GM21526 (cell line): ENCODE measurements at regions not wholly inside any gene's neighbourhood (a gene's known extent, or its start where the extent isn't known, plus 50 kb on each side); places are given as distances from the start of the nearest gene placed in this dataset.
"Not testable (repeated sequence)": the region's sequence is repeated elsewhere in the genome, so short reads cannot be mapped to it uniquely, and the experiment has no call there.

Source experiments
- ATAC-seq: cut with Tn5 transposase; IDR thresholded peaks from one replicate; pipeline ENCODE4 v1.9.1; 2021; ENCODE audit warnings: moderate library complexity; ENCODE audit not compliant: unreplicated experiment, low FRiP score

- not testable (repeated sequence) for ATAC-seq
Measured at GRCh38 chr13:50256536-50257321, 241.5 kb downstream of the KCNRG start.

DNA sequence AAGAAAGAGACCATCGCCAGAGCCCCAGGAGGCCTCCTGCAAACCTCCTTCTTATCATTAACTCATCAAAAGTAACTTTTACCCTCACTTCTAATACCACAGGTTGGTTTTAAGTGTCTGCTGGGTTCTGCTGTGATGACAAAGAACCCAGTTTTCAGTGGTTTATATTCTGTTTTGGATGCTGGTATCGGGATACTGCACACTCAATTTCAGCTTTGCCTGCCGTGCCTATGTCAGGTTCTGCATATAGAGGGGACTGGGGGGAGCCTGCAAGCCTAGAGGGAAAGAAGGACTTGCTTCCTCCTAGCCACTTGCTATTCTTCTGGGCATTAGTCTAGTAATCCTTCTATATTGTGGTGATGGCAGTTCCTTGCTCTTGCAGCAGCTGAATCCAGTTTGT is 242.4 kb downstream of the KCNRG start:
- no peak for ATAC-seq

- no peak for ATAC-seq
Measured at GRCh38 chr13:50261130-50261901, 246.1 kb downstream of the KCNRG start.

DNA sequence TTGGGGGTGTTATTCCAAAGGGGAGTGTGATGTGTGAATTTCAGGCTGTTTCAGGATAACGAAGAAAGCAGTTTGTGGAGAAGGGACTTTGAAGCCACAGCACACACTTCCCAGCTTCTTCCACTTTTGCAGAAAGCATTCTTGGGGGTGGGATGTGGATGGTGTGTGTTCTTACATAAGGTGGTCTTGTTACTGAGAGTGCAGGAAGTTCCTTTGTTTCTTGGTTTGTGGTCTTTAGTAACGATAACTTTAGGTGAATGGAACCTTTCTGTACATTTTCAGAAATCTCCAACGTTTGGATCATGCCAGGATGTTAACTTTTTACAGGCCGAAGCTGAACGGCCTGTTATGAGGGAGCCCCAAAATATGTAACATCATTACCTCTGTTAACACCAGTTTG is 251.8 kb downstream of the KCNRG start:
- ATAC-seq, result no peak

GRCh38 chr13:50267917-50268316 is 252.7 kb downstream of the KCNRG start:
- no peak for ATAC-seq

GRCh38 chr13:50268500-50268899 is 253.3 kb downstream of the KCNRG start:
- no peak for ATAC-seq

GRCh38 chr13:50274181-50274580 is 258.9 kb downstream of the KCNRG start:
- ATAC-seq, result no peak

- ATAC-seq, result no peak
Measured at GRCh38 chr13:50275392-50276063, 260.3 kb downstream of the KCNRG start.

DNA sequence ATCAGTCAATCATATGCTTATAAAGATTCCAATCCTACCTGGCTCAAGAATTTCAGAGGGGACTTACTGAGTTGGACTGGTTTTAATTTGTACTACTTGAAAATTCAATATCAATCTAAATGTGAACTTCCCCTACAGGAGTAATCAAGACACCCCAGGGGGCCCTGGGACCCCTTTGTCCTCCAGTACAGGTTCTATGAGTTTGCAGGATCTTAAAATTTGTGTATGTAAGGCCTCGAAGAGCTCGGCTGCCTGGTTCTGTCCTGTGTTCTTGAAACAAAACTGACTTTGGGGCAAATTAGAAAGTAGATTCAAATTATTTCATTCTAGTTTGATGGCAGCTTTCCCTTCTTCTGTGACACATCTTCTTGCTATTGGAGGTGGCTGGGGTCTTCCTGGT is 261.3 kb downstream of the KCNRG start:
- ATAC-seq, result no peak

GRCh38 chr13:50277127-50277526 is 261.9 kb downstream of the KCNRG start:
- no peak for ATAC-seq

GRCh38 chr13:50277906-50278305 is 262.7 kb downstream of the KCNRG start:
- ATAC-seq, result no peak

GRCh38 chr13:50280441-50280937 is 265.2 kb downstream of the KCNRG start:
- ATAC-seq, result no peak

- no peak for ATAC-seq
Measured at GRCh38 chr13:50282016-50282415, 266.8 kb downstream of the KCNRG start.

DNA sequence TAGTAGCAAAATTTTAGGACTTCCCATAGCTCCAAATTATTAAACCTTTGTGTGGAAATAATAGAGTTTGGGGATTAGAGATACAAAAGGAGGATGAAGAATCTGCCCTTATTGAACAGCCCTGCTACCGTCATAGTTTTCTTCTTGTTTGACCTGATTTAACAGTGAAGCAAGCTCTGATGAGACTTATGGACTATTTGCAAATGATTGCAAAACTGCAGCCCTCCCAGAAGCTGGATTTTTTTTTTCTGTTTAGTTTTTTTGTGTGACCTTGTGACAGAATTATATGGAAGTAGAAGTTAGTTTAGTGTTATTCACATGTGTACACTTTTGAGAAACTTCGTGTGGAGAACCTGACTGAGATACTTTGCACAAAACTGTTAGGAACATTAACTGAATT is 267.8 kb downstream of the KCNRG start:
- no peak for ATAC-seq

DNA sequence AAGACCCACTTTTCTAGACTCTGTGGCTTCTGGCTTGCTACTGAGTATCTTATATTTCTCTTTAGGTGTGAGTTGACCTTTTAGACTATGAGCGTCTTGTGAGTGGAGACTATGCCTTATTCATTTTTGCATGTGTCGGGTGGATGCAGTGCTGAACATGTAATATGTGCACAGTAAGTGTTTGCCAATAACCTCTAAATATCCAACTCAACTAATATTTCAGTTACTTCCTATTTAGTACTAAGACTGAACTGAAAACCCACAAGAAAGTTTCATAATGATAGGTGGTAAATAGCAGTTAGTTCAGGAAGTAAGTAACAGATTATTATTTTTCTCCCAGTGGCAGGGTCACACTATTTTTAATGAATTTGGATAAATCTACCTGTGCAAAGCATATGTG is 269.3 kb downstream of the KCNRG start:
- peak; percentile 79 for ATAC-seq

DNA sequence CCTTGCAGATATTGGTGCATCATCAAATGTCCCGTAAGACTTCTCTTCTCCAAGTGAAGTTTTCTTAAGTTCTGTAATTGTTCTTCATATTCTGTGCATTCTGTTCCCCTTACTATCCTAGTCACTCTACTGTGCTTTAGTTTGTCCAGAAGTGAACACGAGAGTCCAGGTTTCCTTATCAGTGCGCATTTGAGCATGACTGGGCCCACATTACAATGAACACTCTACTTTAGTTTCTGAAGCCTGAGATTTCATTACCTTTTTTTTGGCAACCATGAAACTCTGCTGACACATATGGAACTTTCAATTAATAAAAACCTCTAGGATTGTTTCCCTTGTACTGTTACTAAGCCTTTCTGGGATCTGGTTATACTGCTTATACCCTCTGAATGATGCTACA is 270.0 kb downstream of the KCNRG start:
- peak; percentile 52 for ATAC-seq

DNA sequence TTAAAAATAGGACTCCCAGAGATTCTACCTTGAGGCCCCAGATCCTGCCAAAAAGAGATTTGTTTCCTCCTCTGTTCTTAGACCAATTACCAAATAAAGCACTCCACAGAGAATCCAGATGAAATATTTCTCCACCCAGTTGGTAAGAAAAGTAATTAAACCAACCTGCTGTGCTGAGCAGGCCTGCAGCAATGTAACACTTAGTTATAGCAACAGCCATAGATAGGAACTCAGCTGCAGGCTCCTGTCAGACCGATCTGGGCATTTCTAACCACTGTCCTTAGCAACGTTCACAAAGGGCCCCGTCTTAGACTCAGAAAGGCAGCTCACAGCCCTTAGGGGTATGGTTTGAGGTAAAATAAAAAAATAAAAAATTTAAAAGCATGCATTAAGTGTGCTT is 271.1 kb downstream of the KCNRG start:
- no peak for ATAC-seq

- no peak for ATAC-seq
Measured at GRCh38 chr13:50290186-50290585, 274.9 kb downstream of the KCNRG start.

- no peak for ATAC-seq
Measured at GRCh38 chr13:50291611-50292010, 276.4 kb downstream of the KCNRG start.

DNA sequence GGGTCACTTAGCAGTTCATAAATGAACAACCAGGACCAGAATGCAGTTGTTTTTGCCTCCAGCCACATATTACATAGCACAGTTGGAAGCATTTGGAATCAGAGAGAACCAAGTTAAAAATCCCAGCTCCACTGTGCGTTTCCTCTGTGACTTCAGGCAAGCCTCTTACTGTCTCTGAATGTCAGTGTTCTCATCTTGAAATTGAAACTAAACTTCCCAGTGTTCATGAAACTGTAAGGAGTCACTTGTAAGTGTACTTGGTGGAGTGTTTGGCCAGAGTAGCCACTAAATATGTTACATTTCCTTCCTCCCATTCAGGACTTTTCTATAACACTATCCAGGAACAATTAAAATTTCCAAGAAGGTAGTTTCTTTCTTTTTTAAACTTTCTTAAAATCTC is 276.8 kb downstream of the KCNRG start:
- no peak for ATAC-seq

- not testable (repeated sequence) for ATAC-seq
Measured at GRCh38 chr13:50294425-50294824, 279.2 kb downstream of the KCNRG start.
